Type B pancreatic cell (in vitro differentiated cells): ENCODE measurements at regions not wholly inside any gene's neighbourhood (a gene's known extent, or its start where the extent isn't known, plus 50 kb on each side); places are given as distances from the start of the nearest gene placed in this dataset.

ENCODE experiments used
- DNase-seq: peaks from one replicate; pipeline ENCODE4 v3.0.0; 2021; ENCODE audit warnings: mixed read lengths; ENCODE audit not compliant: unreplicated experiment; ENCODE audit errors: extremely low spot score
- H3K27ac Mint-ChIP-seq: 2 replicates; pipeline ENCODE4 v1.8.0; 2021; ENCODE audit warnings: mild to moderate bottlenecking, mixed read lengths
- H3K27me3 Mint-ChIP-seq: 2 replicates; pipeline ENCODE4 v1.8.0; 2021; ENCODE audit warnings: mixed read lengths
- H3K36me3 Mint-ChIP-seq: 2 replicates; pipeline ENCODE4 v1.8.0; 2021; ENCODE audit warnings: mixed read lengths
- H3K4me1 Mint-ChIP-seq: one replicate; pipeline ENCODE4 v1.8.0; 2021; ENCODE audit warnings: mixed read lengths; ENCODE audit not compliant: unreplicated experiment
- H3K4me3 Mint-ChIP-seq: 2 replicates; pipeline ENCODE4 v1.8.0; 2021; ENCODE audit warnings: mild to moderate bottlenecking, mixed read lengths
- H3K9me3 Mint-ChIP-seq: 2 replicates; pipeline ENCODE4 v1.8.0; 2021; ENCODE audit warnings: mixed read lengths
- TF ChIP-seq, protein P1 (sequence below): fragments of 200-600 bp; sonication (generic); conservative IDR thresholded peaks from 2 replicates; pipeline ENCODE4 v1.5.0; 2021; ENCODE audit warnings: antibody characterized with exemption, mild to moderate bottlenecking

DNA sequence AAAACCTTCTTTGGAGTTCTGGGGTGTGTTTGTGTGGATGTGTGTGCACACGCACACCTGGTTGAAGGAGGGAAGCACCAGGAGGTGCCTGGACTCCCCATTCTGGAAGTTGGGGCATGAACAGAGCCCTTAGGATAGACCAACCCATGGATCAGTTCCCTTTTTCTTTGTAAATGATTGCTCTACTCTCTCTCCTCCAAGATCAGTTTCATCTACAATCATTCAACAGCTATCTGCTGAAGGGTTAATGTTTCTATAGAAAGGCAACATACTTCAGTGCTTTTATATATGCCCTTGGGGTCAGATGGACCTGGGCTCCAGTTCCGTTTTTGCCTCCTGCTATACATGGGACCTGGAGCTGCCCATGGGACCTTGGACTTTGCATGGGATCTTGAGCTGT lies 352.1 kb upstream of the CFAP20DC start:
- TF ChIP-seq, protein P1, sequence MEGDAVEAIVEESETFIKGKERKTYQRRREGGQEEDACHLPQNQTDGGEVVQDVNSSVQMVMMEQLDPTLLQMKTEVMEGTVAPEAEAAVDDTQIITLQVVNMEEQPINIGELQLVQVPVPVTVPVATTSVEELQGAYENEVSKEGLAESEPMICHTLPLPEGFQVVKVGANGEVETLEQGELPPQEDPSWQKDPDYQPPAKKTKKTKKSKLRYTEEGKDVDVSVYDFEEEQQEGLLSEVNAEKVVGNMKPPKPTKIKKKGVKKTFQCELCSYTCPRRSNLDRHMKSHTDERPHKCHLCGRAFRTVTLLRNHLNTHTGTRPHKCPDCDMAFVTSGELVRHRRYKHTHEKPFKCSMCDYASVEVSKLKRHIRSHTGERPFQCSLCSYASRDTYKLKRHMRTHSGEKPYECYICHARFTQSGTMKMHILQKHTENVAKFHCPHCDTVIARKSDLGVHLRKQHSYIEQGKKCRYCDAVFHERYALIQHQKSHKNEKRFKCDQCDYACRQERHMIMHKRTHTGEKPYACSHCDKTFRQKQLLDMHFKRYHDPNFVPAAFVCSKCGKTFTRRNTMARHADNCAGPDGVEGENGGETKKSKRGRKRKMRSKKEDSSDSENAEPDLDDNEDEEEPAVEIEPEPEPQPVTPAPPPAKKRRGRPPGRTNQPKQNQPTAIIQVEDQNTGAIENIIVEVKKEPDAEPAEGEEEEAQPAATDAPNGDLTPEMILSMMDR = no peak
- Mint-ChIP-seq H3K27ac (no peak overlapping the region), H3K4me1 (peaks cover 18% of the 10 kb centered on the region), H3K4me3 (no peak overlapping the region), H3K36me3 (no peaks in the 10 kb centered on the region), H3K9me3 (no peaks in the 10 kb centered on the region), H3K27me3 (peaks cover 43% of the 10 kb centered on the region)
- DNase-seq = no peak

DNA sequence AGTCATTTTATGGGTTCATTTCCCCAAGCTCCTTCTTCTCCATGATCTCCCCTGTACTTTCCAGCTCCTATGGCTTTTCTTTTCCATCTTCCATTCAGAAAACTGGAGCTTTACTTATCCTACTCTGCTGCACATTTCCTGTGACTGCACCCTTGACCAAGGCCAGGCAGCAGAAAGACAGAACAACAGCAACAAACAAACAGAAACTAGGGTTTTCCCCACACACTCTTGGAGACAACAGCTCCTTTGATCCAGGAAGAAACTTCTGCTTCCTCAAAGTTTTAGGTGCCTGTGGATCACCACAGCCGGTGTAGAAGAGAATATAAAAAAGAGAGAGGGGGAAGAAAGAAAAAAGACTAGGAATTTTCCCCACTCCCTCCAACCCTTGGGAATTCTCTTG lies 342.3 kb upstream of the CFAP20DC start:
- TF ChIP-seq, protein P1 = no peak
- no peak overlapping the region for H3K27ac Mint-ChIP-seq
- H3K36me3 Mint-ChIP-seq = no peaks in the 10 kb centered on the region
- H3K4me3 Mint-ChIP-seq = no peak overlapping the region
- peaks cover 5% of the 10 kb centered on the region for H3K27me3 Mint-ChIP-seq
- no peaks in the 10 kb centered on the region for H3K4me1 Mint-ChIP-seq
- peaks cover 11% of the 10 kb centered on the region for H3K9me3 Mint-ChIP-seq
- no peak for DNase-seq

DNA sequence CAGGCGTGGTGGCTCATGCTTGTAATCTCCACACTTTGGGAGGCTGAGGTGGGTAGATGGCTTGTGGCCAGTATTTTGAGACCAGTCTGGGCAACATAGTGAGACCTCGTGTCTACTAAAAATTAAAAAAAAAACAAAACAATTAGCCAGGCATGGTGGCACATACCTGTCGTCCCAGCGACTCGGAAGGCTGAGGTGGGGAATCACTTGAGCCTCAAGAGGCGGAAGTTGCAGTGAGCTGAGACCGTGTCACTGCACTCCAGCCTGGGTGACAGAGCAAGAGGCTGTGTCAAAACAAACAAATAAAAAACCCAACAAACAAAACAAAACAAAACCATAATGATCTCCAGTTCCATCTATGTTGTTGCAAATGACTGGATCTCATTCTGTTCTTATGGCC lies 341.3 kb upstream of the CFAP20DC start:
- Mint-ChIP-seq H3K27ac (no peak overlapping the region), H3K36me3 (no peaks in the 10 kb centered on the region), H3K9me3 (peaks cover 7% of the 10 kb centered on the region), H3K27me3 (peaks cover under 1% of the 10 kb centered on the region), H3K4me3 (no peak overlapping the region), H3K4me1 (no peaks in the 10 kb centered on the region)
- no peak for DNase-seq
- TF ChIP-seq, protein P1 = no peak

DNA sequence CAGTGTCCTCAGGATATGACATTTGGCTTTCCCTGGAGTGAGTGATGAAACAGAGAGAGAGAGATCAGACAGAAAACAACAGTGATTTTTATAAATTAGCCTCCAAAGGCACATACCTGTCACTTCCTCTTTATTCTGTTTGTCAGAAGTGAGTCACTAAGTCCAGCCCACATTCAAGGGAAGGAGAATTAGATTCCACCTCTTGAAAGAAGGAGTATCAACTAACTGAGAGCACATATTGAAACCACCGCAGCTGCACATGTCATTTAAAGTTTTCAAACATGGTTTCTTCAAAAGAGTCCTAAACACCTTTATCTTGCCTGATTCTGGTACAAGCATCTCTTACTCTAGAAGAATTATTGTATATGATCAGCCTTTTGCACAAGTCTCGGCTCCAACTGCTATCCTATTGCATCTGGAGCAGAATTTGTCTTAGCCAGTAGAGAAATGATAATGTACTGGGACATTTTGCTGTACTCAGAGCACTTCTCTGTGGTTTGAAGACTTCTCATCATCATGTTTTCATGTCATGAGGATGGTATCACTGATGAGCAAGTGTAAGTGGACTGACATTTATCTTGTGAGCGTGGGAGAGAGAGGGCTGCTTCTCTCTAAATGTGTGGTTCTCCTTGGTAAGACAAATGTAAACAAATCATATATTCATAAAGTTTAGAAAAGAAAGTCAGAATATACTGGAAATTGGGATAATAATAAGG lies 338.9 kb upstream of the CFAP20DC start:
- no peak for DNase-seq
- TF ChIP-seq, protein P1 = no peak
- H3K27ac Mint-ChIP-seq = no peak overlapping the region
- H3K27me3 Mint-ChIP-seq = peaks cover 6% of the 10 kb centered on the region
- H3K9me3 Mint-ChIP-seq = peaks cover 6% of the 10 kb centered on the region
- no peaks in the 10 kb centered on the region for H3K4me1 Mint-ChIP-seq
- no peak overlapping the region for H3K4me3 Mint-ChIP-seq
- no peaks in the 10 kb centered on the region for H3K36me3 Mint-ChIP-seq

DNA sequence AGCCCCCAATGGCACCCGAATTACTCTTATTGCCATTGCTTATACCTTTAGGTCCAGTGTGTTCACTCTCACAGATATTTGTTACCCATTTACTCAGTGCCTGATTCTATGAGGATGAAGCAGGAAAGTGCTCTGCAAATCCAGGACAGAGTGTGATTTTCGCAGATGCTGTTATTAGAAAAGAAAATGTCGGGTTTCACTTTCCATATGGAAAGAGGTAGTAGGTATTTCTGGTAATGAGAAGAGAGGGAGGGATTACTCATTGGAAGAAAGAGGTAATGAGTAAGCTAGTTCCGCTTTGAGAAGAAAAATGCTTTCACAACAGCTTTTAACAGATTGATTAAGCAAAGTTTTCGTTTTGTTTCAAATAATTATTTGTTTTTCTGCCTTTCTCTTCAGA lies 336.3 kb upstream of the CFAP20DC start:
- TF ChIP-seq, protein P1 = no peak
- Mint-ChIP-seq H3K36me3 (no peaks in the 10 kb centered on the region), H3K4me3 (no peak overlapping the region), H3K27ac (no peak overlapping the region), H3K4me1 (no peaks in the 10 kb centered on the region), H3K27me3 (peaks cover 8% of the 10 kb centered on the region), H3K9me3 (no peaks in the 10 kb centered on the region)
- DNase-seq = no peak
